ENCODE measurements at regions not wholly inside any gene's neighbourhood (a gene's known extent, or its start where the extent isn't known, plus 50 kb on each side); places are given as distances from the start of the nearest gene placed in this dataset.
A peak's percentile ranks its signal among the peaks of the same experiment; 100 is the strongest.

DNA sequence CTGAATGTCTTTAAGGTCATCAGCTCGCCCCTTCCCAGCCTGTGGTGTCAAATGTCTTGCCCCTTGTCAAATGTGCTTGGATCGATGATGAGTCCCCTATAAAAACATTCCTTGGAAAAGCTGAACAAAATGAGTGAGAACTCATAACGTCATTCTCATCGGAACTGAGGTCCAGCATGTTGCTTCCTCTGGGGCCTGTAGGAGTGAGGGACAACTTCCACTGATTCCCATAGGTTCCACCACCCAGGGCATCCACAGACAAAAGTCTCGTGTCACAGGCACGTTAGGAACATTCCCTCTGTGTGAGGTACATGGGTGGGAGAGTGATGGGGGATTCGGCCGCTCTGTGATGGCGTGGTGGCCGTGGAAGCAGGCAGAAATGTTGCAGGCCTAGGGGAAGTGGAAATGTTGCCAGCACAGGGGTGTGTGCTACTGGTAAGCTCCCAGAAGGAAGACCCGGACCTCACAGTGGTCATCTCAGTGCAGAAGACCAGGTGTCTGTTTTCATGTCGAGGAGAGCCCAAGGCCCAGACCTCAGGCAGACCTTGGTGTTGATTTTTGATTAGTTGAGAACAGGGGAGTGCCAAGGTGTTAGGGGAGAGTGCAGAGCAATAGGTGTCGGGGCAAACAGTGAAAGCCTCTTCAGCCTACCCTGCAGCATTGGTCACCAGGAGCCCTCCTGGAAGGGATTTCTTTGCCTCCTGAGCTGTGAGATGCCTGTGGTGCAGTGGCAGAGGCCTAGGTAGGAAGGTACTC is 96.8 kb downstream of the SNRPN start:
- no peaks in the 10 kb centered on the region for H3K4me1 ChIP-seq (ENCODE audit: control insufficient read depth, insufficient read depth, low read length)
- H3K9ac ChIP-seq (ENCODE audit: low read depth, low read length) = no peak overlapping the region
- H3K27me3 ChIP-seq (ENCODE audit: control insufficient read depth, insufficient read depth, low read length) = no peaks in the 10 kb centered on the region
- no peak overlapping the region for H3K4me3 ChIP-seq (ENCODE audit: low read depth, low read length)
- H3K36me3 ChIP-seq (ENCODE audit: control insufficient read depth, insufficient read depth, low read length) = peaks cover 81% of the 10 kb centered on the region
- H3K9me3 ChIP-seq (ENCODE audit: control insufficient read depth, insufficient read depth, low read length) = no peaks in the 10 kb centered on the region

DNA sequence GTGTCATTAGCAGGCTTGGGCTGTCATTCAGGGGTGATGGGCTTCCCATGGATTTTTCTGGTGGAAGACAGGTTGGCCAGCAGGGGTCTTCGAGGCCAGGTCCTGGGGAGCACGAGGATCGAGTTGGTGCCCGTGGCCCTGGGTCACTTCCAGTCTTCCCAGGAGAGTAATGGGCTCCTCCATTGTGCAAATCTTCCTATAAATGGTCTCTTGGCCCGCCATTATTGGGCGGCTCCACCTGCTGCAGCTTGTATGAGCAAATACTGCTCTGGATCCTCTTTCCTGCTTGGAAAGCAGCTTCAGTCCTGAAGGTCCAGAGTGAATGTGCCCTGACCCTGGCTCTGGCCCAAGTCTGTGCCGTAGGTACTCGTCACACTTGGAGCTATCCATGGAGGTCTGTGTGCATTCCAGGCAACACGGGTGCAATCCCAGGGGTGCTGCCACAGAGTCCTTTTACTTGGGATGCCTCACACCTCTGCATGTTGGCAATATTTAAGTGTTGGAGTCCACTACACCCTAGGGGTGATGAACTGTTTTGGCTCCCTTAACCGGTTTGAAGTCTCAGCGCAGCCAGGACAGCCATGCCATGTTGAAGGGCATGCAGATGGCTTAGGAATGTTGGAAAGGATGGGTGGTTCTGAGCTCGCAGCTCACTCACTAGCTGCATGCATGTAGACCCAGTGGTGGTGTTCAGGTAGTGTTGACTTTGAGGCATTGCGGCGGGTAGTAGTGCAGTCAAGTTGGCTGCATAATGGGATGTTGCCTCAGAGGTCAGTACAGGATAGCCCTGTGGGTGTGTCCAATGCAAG is 97.6 kb downstream of the SNRPN start:
- Histone ChIP-seq H3K9ac (ENCODE audit: low read depth, low read length) (no peak overlapping the region), H3K4me3 (ENCODE audit: low read depth, low read length) (no peak overlapping the region), H3K27me3 (ENCODE audit: control insufficient read depth, insufficient read depth, low read length) (no peaks in the 10 kb centered on the region), H3K9me3 (ENCODE audit: control insufficient read depth, insufficient read depth, low read length) (no peaks in the 10 kb centered on the region), H3K4me1 (ENCODE audit: control insufficient read depth, insufficient read depth, low read length) (no peaks in the 10 kb centered on the region), H3K36me3 (ENCODE audit: control insufficient read depth, insufficient read depth, low read length) (peaks cover 86% of the 10 kb centered on the region)

DNA sequence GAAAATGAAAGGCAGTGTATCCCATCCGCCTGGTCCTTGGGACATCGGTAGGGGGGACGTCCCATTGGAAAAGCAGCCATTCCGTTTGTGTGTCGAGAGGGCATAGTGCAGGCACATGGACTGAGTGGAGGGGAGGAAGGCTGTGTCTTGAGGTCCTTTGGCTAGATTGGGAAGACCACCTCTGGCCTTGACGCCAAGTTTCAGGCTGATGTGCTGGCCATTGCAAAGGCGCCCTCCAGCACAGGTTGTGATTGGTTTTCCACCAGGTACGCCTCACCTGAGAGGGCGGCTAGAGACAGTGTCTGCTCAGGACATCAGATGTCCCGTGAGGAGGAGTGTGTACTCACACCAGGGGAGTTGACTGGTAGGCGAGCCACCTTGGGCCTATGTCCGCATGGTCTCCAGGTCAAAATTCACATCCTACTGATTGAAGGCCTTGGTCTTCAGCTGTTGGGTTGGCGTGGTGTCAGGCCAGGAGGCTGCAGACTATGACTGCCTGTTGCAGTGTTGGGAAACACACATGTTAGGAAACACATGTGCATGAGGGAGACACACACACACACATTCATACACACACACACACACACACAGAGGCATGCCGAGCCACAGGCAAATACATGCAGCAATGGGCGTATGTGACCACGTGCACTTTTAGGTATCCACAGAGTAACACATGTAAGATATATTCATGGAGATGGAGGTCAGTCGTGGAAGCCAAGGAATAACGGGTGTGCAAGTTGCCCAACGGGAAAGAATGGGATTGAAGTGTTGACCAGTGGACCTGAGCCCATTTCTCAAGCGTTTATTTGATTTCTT is 98.4 kb downstream of the SNRPN start:
- H3K9ac ChIP-seq (ENCODE audit: low read depth, low read length) = no peak overlapping the region
- H3K4me3 ChIP-seq (ENCODE audit: low read depth, low read length) = no peak overlapping the region
- H3K9me3 ChIP-seq (ENCODE audit: control insufficient read depth, insufficient read depth, low read length) = no peaks in the 10 kb centered on the region
- peaks cover 94% of the 10 kb centered on the region for H3K36me3 ChIP-seq (ENCODE audit: control insufficient read depth, insufficient read depth, low read length)
- no peaks in the 10 kb centered on the region for H3K27me3 ChIP-seq (ENCODE audit: control insufficient read depth, insufficient read depth, low read length)
- no peaks in the 10 kb centered on the region for H3K4me1 ChIP-seq (ENCODE audit: control insufficient read depth, insufficient read depth, low read length)

DNA sequence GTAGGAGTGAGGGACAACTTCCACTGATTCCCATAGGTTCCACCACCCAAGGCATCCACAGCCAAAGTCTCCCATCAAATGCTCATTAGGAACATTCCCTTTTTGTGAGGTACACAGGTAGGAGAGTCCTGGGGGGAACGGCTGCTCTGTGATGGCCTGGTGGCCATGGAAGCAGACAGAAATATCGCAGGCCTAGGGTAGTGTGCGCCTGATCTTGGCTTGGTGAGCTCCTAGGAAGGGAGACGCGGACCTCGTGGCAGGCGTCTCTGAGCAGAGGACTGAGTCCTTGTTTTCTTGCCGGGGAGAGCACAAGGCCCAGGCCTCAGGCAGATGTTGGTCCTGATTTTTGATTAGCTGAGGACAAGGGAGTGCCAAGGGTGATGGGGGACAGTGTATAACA is 99.5 kb downstream of the SNRPN start:
- Histone ChIP-seq H3K27me3 (ENCODE audit: control insufficient read depth, insufficient read depth, low read length) (no peaks in the 10 kb centered on the region), H3K4me1 (ENCODE audit: control insufficient read depth, insufficient read depth, low read length) (no peaks in the 10 kb centered on the region), H3K9ac (ENCODE audit: low read depth, low read length) (no peak overlapping the region), H3K36me3 (ENCODE audit: control insufficient read depth, insufficient read depth, low read length) (peaks cover 100% of the 10 kb centered on the region), H3K9me3 (ENCODE audit: control insufficient read depth, insufficient read depth, low read length) (no peaks in the 10 kb centered on the region), H3K4me3 (ENCODE audit: low read depth, low read length) (no peak overlapping the region)

DNA sequence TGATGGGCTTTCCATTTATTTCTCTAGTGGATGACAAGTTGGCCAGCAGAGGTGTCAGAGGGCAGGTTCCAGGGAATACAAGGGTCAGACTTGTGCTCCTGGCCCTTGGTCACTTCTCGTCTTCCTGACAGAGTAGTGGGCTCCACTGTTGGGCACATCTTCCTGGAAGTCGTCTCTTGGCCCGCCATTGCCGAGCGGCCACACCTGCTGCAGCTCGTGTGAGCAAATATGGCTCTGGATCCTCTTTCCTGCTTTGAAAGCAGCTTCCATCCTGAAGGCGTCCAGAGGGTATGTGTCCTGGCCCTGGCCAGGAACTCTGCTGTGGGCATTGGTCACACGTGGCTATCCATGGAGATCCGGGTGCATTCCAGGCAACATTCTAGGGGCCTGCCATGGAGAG is 100.2 kb downstream of the SNRPN start:
- H3K9me3 ChIP-seq (ENCODE audit: control insufficient read depth, insufficient read depth, low read length) = no peaks in the 10 kb centered on the region
- H3K36me3 ChIP-seq (ENCODE audit: control insufficient read depth, insufficient read depth, low read length) = peaks cover 100% of the 10 kb centered on the region

DNA sequence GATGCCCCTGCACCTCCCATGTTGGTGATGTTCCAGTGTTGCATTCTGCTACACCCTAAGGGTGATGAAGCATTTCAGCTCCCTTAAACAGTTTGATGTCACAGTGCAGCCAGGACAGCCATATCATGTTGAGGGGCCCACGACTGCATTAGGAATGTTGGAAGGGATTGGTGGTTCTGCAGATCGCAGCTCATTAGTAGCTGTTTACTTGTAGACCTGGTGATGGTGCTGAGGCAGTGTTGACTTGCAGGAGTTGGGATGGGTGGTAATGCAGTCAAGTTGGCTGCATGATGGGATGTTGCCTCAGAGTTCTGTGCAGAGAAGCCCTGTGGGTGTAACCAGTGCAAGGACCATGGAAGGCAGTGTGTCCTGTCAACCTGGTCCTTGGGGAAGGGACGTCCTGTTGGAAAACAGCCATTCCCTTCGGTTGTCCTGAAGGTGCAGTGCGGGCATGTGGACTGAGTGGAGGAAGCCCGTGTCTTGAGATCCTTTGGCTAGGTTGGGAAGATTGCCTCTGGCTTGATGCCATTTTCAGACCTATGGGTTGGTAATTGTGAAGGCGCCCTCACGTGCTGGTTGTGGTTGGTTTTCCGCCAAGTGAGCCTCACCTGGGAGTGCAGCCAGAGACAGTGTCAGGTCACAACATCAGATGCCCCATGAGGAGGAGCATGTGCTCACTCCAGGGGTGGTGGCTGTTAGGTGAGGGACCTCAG is 100.7 kb downstream of the SNRPN start:
- H3K9me3 ChIP-seq (ENCODE audit: control insufficient read depth, insufficient read depth, low read length) = no peaks in the 10 kb centered on the region
- H3K4me1 ChIP-seq (ENCODE audit: control insufficient read depth, insufficient read depth, low read length) = no peaks in the 10 kb centered on the region
- no peak overlapping the region for H3K9ac ChIP-seq (ENCODE audit: low read depth, low read length)
- no peaks in the 10 kb centered on the region for H3K27me3 ChIP-seq (ENCODE audit: control insufficient read depth, insufficient read depth, low read length)
- peaks cover 100% of the 10 kb centered on the region for H3K36me3 ChIP-seq (ENCODE audit: control insufficient read depth, insufficient read depth, low read length)
- peak overlapping the region; percentile 3 for H3K4me3 ChIP-seq (ENCODE audit: low read depth, low read length)

More for the DNA sequence above, 100.2 kb downstream of the SNRPN start:
- Histone ChIP-seq H3K4me3 (ENCODE audit: low read depth, low read length) (no peak overlapping the region), H3K9ac (ENCODE audit: low read depth, low read length) (no peak overlapping the region), H3K4me1 (ENCODE audit: control insufficient read depth, insufficient read depth, low read length) (no peaks in the 10 kb centered on the region), H3K27me3 (ENCODE audit: control insufficient read depth, insufficient read depth, low read length) (no peaks in the 10 kb centered on the region)

DNA sequence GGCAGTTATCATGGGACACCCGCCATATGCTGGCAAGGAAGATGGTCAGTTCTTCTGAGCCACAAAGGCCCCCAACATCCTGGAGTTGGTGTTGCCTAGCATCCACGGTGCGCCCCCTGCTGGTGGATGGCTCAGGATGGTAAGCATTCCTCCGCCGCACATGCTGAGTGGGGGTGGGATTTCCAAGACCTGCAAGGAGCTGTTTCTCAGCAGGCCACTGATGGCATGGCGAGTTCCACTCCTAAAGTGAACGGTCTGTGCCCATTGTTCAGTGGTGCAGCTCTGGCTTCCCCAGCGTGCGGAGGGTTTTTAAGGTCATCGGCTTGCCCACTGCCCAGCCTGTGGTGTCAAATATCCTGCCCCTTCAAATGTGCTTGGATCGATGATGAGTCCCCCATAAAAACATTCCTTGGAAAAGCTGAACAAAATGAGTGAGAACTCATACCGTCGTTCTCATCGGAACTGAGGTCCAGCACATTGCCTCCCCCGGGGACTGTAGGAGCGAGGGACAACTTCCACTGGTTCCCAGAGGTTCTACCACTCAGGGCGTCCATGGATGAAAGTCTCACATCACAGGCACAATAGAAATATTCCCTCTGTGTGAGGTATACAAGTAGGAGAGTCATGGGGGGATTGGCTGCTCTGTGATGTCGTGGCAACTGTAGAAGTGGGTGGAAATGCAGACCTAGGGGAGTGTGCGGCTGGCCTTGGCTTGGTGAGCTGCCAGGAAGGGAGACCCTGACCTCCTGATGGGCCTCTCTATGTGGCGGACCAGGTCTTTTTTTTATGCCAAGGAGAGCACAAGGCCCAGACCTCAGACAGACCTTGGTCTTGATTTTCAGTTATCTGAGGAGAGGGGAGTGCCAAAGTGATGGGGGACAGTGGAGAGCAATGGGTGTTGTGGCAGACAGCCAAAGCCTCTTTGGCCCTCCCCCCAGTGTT is 102.0 kb downstream of the SNRPN start:
- Histone ChIP-seq H3K36me3 (ENCODE audit: control insufficient read depth, insufficient read depth, low read length) (peaks cover 100% of the 10 kb centered on the region), H3K4me3 (ENCODE audit: low read depth, low read length) (no peak overlapping the region), H3K4me1 (ENCODE audit: control insufficient read depth, insufficient read depth, low read length) (no peaks in the 10 kb centered on the region), H3K9ac (ENCODE audit: low read depth, low read length) (no peak overlapping the region), H3K9me3 (ENCODE audit: control insufficient read depth, insufficient read depth, low read length) (peaks cover 3% of the 10 kb centered on the region), H3K27me3 (ENCODE audit: control insufficient read depth, insufficient read depth, low read length) (no peaks in the 10 kb centered on the region)

DNA sequence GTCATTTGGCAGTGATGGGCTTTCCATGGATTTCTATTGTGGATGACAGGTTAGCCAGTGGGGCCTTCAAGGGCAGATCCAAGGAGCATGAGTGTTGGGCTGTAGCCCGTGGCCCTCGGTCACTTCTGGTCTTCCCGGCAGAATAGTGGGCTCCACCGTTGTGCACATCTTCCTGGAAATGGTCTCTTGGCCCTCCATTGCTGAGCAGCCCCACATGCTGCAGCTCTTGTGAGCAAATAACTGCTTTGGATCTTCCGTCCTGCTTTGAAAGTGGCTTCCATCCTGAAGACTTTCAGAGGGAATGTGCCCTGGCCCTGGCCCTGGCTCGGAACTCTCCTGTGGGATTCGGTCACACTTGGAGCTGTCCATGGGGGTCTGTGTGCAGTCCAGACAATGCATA is 102.8 kb downstream of the SNRPN start:
- H3K4me1 ChIP-seq (ENCODE audit: control insufficient read depth, insufficient read depth, low read length) = no peaks in the 10 kb centered on the region
- H3K9ac ChIP-seq (ENCODE audit: low read depth, low read length) = no peak overlapping the region
- no peaks in the 10 kb centered on the region for H3K27me3 ChIP-seq (ENCODE audit: control insufficient read depth, insufficient read depth, low read length)
- peaks cover 100% of the 10 kb centered on the region for H3K36me3 ChIP-seq (ENCODE audit: control insufficient read depth, insufficient read depth, low read length)
- no peak overlapping the region for H3K4me3 ChIP-seq (ENCODE audit: low read depth, low read length)
- peaks cover 5% of the 10 kb centered on the region for H3K9me3 ChIP-seq (ENCODE audit: control insufficient read depth, insufficient read depth, low read length)

DNA sequence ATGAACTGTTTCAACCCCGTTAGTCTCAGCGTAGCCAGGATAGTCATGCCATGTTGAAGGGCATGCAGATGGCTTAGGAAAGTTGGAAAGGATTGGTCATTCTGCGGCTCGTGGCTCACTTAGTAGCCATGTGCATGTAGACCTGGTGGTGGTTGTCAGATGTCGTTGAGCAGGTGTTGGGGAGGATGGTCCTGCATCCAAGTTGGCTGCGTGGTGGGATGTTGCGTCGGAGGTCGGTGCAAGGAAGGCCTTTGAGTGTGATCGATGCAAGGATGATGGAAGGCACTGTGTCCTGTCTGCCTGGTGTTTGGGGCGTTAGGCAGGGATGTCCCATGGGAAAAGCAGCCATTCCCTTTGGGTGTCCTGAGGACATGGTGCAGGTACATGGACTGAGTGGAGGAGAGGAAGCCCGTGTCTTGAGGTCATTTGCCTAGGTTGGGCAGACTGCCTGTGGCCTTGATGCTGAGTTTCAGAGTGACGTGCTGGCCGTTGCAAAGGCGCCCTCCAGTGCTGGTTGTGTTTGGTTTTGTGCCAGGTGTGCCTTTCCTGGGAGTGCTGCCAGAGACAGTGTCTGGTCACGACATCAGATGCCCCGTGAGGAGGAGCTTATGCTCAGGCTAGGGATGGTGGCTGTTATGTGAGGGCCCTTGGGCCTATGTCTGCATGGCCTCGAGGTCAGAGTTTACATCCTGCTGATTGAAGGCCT is 103.4 kb downstream of the SNRPN start:
- H3K4me3 ChIP-seq (ENCODE audit: low read depth, low read length) = no peak overlapping the region
- peaks cover 100% of the 10 kb centered on the region for H3K36me3 ChIP-seq (ENCODE audit: control insufficient read depth, insufficient read depth, low read length)
- H3K27me3 ChIP-seq (ENCODE audit: control insufficient read depth, insufficient read depth, low read length) = no peaks in the 10 kb centered on the region
- H3K9ac ChIP-seq (ENCODE audit: low read depth, low read length) = no peak overlapping the region
- peaks cover 8% of the 10 kb centered on the region for H3K9me3 ChIP-seq (ENCODE audit: control insufficient read depth, insufficient read depth, low read length)
- H3K4me1 ChIP-seq (ENCODE audit: control insufficient read depth, insufficient read depth, low read length) = no peaks in the 10 kb centered on the region
